WI38 (cell line): ENCODE measurements at regions not wholly inside any gene's neighbourhood (a gene's known extent, or its start where the extent isn't known, plus 50 kb on each side); places are given as distances from the start of the nearest gene placed in this dataset.

Experiments
- H3K4me3 ChIP-seq: 2 replicates; pipeline ENCODE4 v1.5.1; 2011; ENCODE audit warnings: low read depth, mild to moderate bottlenecking, control low read depth, low read length
- TF ChIP-seq, protein P1 (sequence below): IDR thresholded peaks from 2 replicates; pipeline ENCODE4 v1.5.1; 2012; ENCODE audit warnings: low read depth, mild to moderate bottlenecking, control low read depth, low read length

DNA sequence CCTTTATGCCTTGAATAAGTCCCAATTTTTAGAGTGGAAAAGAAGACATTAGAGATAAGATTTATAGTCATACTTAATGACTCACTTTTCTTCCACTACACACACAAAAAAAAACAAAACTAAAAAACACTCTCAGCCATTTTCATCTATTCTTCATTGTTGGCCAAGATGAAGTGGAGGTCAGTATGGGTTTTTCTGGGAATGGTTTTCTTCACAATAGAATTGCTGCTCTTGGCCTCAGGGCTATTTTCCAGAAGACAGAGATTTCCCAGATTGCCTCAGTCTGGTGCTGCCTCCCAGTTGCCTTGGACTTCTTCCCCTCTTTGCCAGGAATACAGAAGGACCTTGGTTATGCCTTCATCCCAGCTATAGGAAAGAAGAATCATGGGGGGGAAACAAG is 463.7 kb downstream of the TMEM232 start:
- no peak overlapping the region for H3K4me3 ChIP-seq
- TF ChIP-seq, protein P1, sequence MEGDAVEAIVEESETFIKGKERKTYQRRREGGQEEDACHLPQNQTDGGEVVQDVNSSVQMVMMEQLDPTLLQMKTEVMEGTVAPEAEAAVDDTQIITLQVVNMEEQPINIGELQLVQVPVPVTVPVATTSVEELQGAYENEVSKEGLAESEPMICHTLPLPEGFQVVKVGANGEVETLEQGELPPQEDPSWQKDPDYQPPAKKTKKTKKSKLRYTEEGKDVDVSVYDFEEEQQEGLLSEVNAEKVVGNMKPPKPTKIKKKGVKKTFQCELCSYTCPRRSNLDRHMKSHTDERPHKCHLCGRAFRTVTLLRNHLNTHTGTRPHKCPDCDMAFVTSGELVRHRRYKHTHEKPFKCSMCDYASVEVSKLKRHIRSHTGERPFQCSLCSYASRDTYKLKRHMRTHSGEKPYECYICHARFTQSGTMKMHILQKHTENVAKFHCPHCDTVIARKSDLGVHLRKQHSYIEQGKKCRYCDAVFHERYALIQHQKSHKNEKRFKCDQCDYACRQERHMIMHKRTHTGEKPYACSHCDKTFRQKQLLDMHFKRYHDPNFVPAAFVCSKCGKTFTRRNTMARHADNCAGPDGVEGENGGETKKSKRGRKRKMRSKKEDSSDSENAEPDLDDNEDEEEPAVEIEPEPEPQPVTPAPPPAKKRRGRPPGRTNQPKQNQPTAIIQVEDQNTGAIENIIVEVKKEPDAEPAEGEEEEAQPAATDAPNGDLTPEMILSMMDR, result no peak

DNA sequence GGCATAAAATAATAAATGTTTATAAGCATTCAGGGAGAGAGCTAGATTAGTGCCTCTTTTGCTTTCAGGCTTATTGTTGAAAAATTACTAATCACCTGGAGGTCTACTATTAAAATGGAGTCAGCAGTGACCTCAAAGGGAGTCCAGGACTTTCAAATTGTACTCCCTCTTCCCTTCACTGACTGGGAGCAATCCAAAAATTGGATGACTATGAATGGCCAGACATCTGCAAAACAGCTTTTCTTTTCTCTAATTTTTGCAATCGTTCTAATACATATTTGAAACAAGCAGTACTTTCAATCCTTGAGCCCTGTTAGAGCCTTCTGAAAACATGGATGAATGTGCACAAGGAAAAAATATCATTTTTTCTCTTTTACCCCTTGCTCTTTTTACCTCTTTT is 461.8 kb downstream of the TMEM232 start:
- H3K4me3 ChIP-seq, result no peak overlapping the region
- TF ChIP-seq, protein P1, result no peak

DNA sequence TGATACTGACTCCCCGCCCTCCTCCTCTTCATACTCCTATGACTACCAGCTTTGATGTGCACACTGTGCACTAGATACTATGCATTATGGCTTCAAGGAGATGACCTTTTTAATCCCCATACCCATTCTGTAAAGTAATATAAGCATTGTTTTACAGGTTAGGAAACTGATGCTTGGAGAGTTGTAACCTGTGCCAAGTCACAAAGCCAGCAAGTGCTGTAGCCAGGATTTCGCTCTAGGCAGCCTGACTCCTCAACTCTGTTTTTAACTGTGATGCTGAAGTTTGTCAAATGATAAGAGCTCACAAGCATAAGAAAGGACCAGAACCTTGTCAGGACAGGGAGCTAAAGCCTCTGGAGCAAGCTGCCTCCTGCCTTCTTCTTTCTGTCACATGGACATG is 461.3 kb downstream of the TMEM232 start:
- H3K4me3 ChIP-seq, result no peak overlapping the region
- TF ChIP-seq, protein P1, result no peak

DNA sequence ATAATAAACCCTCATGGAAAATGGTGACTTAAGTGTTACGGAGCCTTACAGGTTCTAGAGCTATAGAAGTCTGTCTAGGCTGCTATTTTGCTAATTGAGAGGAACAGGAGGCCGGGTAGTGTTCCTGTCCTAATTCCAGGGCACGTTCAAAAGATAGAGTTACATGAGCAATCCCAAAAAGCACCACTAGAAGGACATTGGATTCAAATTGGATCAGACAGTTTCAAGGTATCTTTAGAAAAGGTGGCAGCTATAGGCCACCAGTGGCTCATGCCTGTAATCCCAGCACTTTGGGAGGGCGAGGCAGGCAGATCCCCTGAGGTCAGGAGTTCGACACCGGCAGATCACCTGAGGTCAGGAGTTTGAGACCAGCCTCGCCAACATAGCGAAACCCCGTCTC is 458.8 kb downstream of the TMEM232 start:
- TF ChIP-seq, protein P1, result no peak
- H3K4me3 ChIP-seq, result no peak overlapping the region

DNA sequence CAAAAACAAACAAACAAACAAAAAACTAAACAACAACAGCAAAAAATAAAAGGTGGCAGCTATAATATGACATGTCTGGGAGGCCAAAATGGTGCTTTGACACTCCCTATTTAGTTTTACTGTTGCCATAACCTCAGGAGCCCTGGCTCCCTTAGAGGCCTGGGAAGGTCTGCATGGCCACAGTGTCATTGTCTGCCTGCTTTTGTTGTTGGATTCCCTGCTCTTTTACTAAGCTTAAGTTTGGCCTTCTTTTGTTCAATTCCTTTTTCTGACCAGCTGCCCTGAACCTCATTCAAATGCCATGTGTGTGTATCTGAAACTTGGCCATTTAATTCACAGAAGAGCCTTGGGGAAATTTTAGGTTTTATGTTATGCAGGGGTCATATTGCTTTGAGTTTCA is 458.2 kb downstream of the TMEM232 start:
- TF ChIP-seq, protein P1, result no peak
- H3K4me3 ChIP-seq, result no peak overlapping the region

DNA sequence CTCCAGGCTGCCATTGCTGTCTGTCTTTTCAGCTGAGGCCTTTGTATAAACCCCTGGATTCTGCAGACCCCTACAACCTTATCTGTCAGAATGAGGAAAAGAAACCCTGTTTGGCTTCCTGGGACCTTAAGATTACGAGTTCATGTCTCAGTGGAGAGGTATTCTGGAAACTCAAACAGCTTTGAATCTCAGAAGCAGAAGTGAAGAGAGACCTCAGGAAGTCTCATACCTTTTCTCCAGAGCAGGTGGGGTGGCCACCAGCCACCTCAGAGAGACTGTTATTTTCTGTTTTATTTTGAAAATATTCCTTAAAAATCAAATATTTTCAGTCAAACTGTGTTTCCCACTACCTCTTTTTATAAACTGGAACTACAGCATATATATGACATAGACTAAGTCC is 457.5 kb downstream of the TMEM232 start:
- no peak overlapping the region for H3K4me3 ChIP-seq
- TF ChIP-seq, protein P1, result no peak

DNA sequence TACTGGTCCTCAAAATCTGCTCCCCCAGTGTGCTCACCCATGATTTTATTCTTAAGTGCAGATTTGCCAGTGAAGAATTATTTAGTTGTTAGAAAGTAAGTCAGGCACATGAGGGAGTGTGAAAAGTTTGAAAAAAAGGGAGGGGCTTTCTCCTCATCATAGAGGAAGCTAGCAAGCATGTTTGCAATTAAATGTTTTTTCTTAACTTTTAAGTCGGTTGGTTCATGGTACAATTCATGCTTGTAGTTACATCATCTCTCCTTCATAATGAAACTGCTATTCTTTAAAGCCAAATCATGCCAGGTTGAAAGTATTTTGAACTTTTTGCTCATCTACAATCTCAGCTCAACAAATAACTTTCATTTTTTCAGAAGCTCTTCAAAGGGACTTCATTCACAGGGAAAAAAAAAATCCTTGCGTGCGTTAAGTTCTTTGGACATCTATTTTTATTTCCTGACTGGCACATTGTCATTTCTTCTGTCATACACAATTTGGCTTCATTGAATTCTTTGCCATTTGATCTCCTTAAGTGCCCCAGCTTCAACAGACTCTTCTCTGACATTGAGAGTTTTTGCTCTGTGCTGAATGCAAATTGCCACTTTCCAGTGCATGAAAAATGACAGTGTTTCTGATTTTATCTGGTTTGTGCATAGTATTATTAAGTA is 456.9 kb downstream of the TMEM232 start:
- TF ChIP-seq, protein P1, result no peak
- no peak overlapping the region for H3K4me3 ChIP-seq
